ENCODE measurements at regions not wholly inside any gene's neighbourhood (a gene's known extent, or its start where the extent isn't known, plus 50 kb on each side); places are given as distances from the start of the nearest gene placed in this dataset.

GRCh38 chr11:104325093-104325492 lies 161.1 kb upstream of the PDGFD start:
- no peak for DNase-seq

- no peak for DNase-seq
These were observed 160.3 kb upstream of the PDGFD start for GRCh38 chr11:104324276-104324675.

- DNase-seq = no peak
These were observed 159.9 kb upstream of the PDGFD start for GRCh38 chr11:104323841-104324240.

- no peak for DNase-seq
These were observed 158.7 kb upstream of the PDGFD start for GRCh38 chr11:104322696-104323095.

- DNase-seq = no peak
These were observed 157.0 kb upstream of the PDGFD start for GRCh38 chr11:104320956-104321355.

GRCh38 chr11:104320097-104320496 lies 156.2 kb upstream of the PDGFD start:
- no peak for DNase-seq

GRCh38 chr11:104319396-104319795 lies 155.4 kb upstream of the PDGFD start:
- no peak for DNase-seq

- no peak for DNase-seq
These were observed 143.0 kb upstream of the PDGFD start for GRCh38 chr11:104306862-104307474.

- DNase-seq = no peak
These were observed 137.8 kb upstream of the PDGFD start for GRCh38 chr11:104301776-104302175.

GRCh38 chr11:104291646-104292045 lies 127.7 kb upstream of the PDGFD start:
- DNase-seq = no peak

GRCh38 chr11:104286129-104286528 lies 122.2 kb upstream of the PDGFD start:
- DNase-seq = no peak

GRCh38 chr11:104279587-104279986 lies 115.6 kb upstream of the PDGFD start:
- no peak for DNase-seq

GRCh38 chr11:104275992-104276391 lies 112.0 kb upstream of the PDGFD start:
- peak; percentile 1 for DNase-seq

- no peak for DNase-seq
These were observed 96.5 kb upstream of the PDGFD start for GRCh38 chr11:104260456-104260855.

- DNase-seq = no peak
These were observed 95.2 kb upstream of the PDGFD start for GRCh38 chr11:104259121-104259610.

- DNase-seq = no peak
These were observed 92.6 kb upstream of the PDGFD start for GRCh38 chr11:104256525-104256924.

- DNase-seq = peak; percentile 40
These were observed 90.4 kb upstream of the PDGFD start for GRCh38 chr11:104254347-104254746.

- DNase-seq = no peak
These were observed 82.6 kb upstream of the PDGFD start for GRCh38 chr11:104246590-104246989.

- DNase-seq = no peak
These were observed 75.0 kb upstream of the PDGFD start for GRCh38 chr11:104238916-104239315.

- no peak for DNase-seq
These were observed 61.1 kb upstream of the PDGFD start for GRCh38 chr11:104225047-104225446.

- no peak for DNase-seq
These were observed 58.5 kb upstream of the PDGFD start for GRCh38 chr11:104222464-104222863.

- DNase-seq = no peak
These were observed 57.5 kb upstream of the PDGFD start for GRCh38 chr11:104221455-104221854.

GRCh38 chr11:104219096-104219495 lies 55.1 kb upstream of the PDGFD start:
- DNase-seq = no peak

- DNase-seq = no peak
These were observed 50.6 kb upstream of the PDGFD start for GRCh38 chr11:104214517-104214916.
